GM12878 (cell line): ENCODE measurements at regions not wholly inside any gene's neighbourhood (a gene's known extent, or its start where the extent isn't known, plus 50 kb on each side); places are given as distances from the start of the nearest gene placed in this dataset.
A peak's percentile ranks its signal among the peaks of the same experiment; 100 is the strongest.

ENCODE experiments used
- ATAC-seq: fragments of 200-7000 bp; cut with Tn5 transposase; 3 replicates; pipeline ENCODE4 v1.9.1; 2020; ENCODE audit warnings: mild to moderate bottlenecking, moderate library complexity
- BruUV-seq: library from RNA; stranded (reverse); fragments of 400-500 nt; replicated peaks from 2 replicates; lab custom pipeline; 2021; lab: Mats Ljungman, UMichigan
- CTCF ChIA-PET: fragments of 300-600 bp; sonication (Branson Sonifier 250); formaldehyde crosslinking; extraction: SDS; loops from one replicate; lab custom pipeline; 2021; ENCODE audit warnings: inconsistent platforms; lab: Yijun Ruan, JAX
- POLR2A ChIA-PET: fragments of 350-600 bp; formaldehyde crosslinking; extraction: SDS; loops from one replicate; lab custom pipeline; 2021; ENCODE audit warnings: inconsistent platforms; lab: Charles Lee
- RAD21 ChIA-PET: fragments of 300-600 bp; sonication (Branson Sonifier 250); formaldehyde crosslinking; loops from one replicate; lab custom pipeline; 2023; ENCODE audit warnings: antibody characterized with exemption; ENCODE audit not compliant: unreplicated experiment; lab: Charles Lee
- SMC1A ChIA-PET: fragments of 300-600 bp; sonication (Branson Sonifier 250); formaldehyde crosslinking; loops from one replicate; lab custom pipeline; 2023; ENCODE audit not compliant: unreplicated experiment, uncharacterized antibody; lab: Charles Lee
- DNase-seq: peaks from one replicate; pipeline ENCODE4 v3.0.0-alpha.2; 2011; ENCODE audit warnings: low read depth, low spot score
- FAIRE-seq: peaks from 3 replicates; lab custom pipeline; 2011; peaks lifted over from hg19 to GRCh38; lab: Jason Lieb, UNC
- H2AFZ ChIP-seq: 2 replicates; pipeline ENCODE4 v1.6.0; 2011; ENCODE audit warnings: low read depth, low read length, control low read depth; ENCODE audit not compliant: control insufficient read depth
- H3K27ac ChIP-seq: 2 replicates; pipeline ENCODE4 v1.5.1; 2011; ENCODE audit warnings: control low read depth; ENCODE audit not compliant: control insufficient read depth, insufficient read depth
- H3K27me3 ChIP-seq, 2 experiments: replicated peaks in 1 of 2; 2 replicates each; pipeline versions ENCODE4 v1.6.0 to v1.6.1; 2011; ENCODE audit warnings: low read length in 1 of 2; ENCODE audit not compliant: control insufficient read depth in 2 of 2, insufficient read depth in 2 of 2
- H3K36me3 ChIP-seq, 2 experiments: 2 replicates each; pipeline ENCODE4 v1.5.1; 2011; ENCODE audit warnings: low read length in 1 of 2; ENCODE audit not compliant: control insufficient read depth in 2 of 2, insufficient read depth in 2 of 2
- H3K4me1 ChIP-seq: 2 replicates; pipeline ENCODE4 v1.6.1; 2011; ENCODE audit warnings: mild to moderate bottlenecking, low read length, moderate library complexity, mixed read lengths; ENCODE audit not compliant: control insufficient read depth, insufficient read depth
- H3K4me2 ChIP-seq: 2 replicates; pipeline ENCODE4 v1.6.0; 2011; ENCODE audit warnings: control low read depth; ENCODE audit not compliant: control insufficient read depth, insufficient read depth
- H3K4me3 ChIP-seq: fragments of 200-600 bp; sonication (generic); 2 replicates; pipeline ENCODE4 v1.5.1; 2016
- H3K79me2 ChIP-seq: 2 replicates; pipeline ENCODE4 v1.6.0; 2011; ENCODE audit warnings: low read length; ENCODE audit not compliant: control insufficient read depth, insufficient read depth
- H3K9ac ChIP-seq: 2 replicates; pipeline ENCODE4 v1.8.0; 2011; ENCODE audit warnings: low read length, control low read depth, mixed read lengths; ENCODE audit not compliant: control insufficient read depth, insufficient read depth
- H3K9me3 ChIP-seq: replicated peaks from 3 replicates; pipeline ENCODE4 v1.5.1; 2011; ENCODE audit warnings: mild to moderate bottlenecking, low read length; ENCODE audit not compliant: control insufficient read depth, insufficient read depth
- H4K20me1 ChIP-seq: 2 replicates; pipeline ENCODE4 v1.6.0; 2011; ENCODE audit not compliant: control insufficient read depth, insufficient read depth
- NR2C2 ChIP-seq: IDR thresholded peaks from 2 replicates; pipeline ENCODE4 v1.6.1; 2011; ENCODE audit warnings: borderline replicate concordance, low read depth; ENCODE audit not compliant: control insufficient read depth, insufficient read length
- RAD21 ChIP-seq: IDR thresholded peaks from 2 replicates; pipeline ENCODE4 v1.6.1; 2011; ENCODE audit warnings: mild to moderate bottlenecking, low read depth, low read length, moderate library complexity; ENCODE audit not compliant: insufficient read depth
- RUNX3 ChIP-seq: IDR thresholded peaks from 2 replicates; pipeline ENCODE4 v1.6.1; 2012; ENCODE audit warnings: low read length, inconsistent platforms
- SMC3 ChIP-seq: IDR thresholded peaks from 2 replicates; pipeline ENCODE4 v1.6.1; 2011; ENCODE audit warnings: low read length, improper control_type of control experiment, borderline replicate concordance
- TCF12 ChIP-seq: IDR thresholded peaks from 2 replicates; pipeline ENCODE4 v1.6.1; 2011; ENCODE audit warnings: low read depth, mild to moderate bottlenecking, low read length
- WGBS: methylation state at CpG from one replicate; pipeline ENCODE4 v1.1.6; 2016; ENCODE audit warnings: low lambda C conversion rate; ENCODE audit not compliant: insufficient replicate concordance, insufficient coverage; ENCODE audit errors: missing lambda C conversion rate; 5-methylcytosine and 5-hydroxymethylcytosine counted together
- in situ Hi-C: fragments of 300-500 bp; cut with MboI; formaldehyde crosslinking; loops from 9 replicates; pipeline ENCODE4 v1.14.3; 2018; ENCODE audit warnings: mixed read lengths
- intact Hi-C: fragments of 100-400 bp; cut with micrococcal nuclease; formaldehyde crosslinking; loops from one replicate; pipeline ENCODE4 v1.14.2; 2022; ENCODE audit not compliant: unreplicated experiment
- TF ChIP-seq, protein P1 (sequence below), 3 experiments: IDR thresholded peaks in 2 of 3; conservative IDR thresholded peaks in 1 of 3; 2 replicates each; pipeline ENCODE4 v1.5.1; 2011; ENCODE audit warnings: low read depth in 3 of 3, low read length in 3 of 3, mild to moderate bottlenecking in 3 of 3, control low read depth in 2 of 3, moderate library complexity in 2 of 3, inconsistent platforms in 1 of 3, mixed read lengths in 1 of 3; ENCODE audit not compliant: control insufficient read depth in 2 of 3, insufficient read depth in 1 of 3; ENCODE audit errors: extremely low read depth in 1 of 3

GRCh38 chr3:191137708-191138107 lies 61.3 kb upstream of the OSTN start:
- WGBS = 40% methylated on average over 1 of the region's 1 CpG
- intact Hi-C loops = loop anchor here (2.0 to 5.0 kb wide), 5 partner anchors 97 to 279 kb away; partner anchors contain the start of gene UTS2B
- RAD21 ChIA-PET = interaction anchor here (0.9 to 1.5 kb wide), 6 partner anchors 37 to 255 kb away, joined by 3 to 4 read pairs (median 3); no protein-coding TSS in a partner anchor
- DNase-seq (no peak), ATAC-seq (no peak), FAIRE-seq (peak; percentile 80)
- Histone ChIP-seq H3K27ac (no peak overlapping the region), H3K4me1 (peaks cover 24% of the 10 kb centered on the region), H3K27me3 (no peaks in the 10 kb centered on the region), H3K36me3 (no peaks in the 10 kb centered on the region), H4K20me1 (no peaks in the 10 kb centered on the region), H3K9me3 (no peaks in the 10 kb centered on the region; the same call in 1 of the 3 replicates), H3K4me2 (no peak overlapping the region), H2AFZ (no peak overlapping the region), H3K79me2 (no peaks in the 10 kb centered on the region), H3K9ac (no peak overlapping the region), H3K4me3 (no peak overlapping the region)
- in situ Hi-C loops = no loop called here
- SMC1A ChIA-PET = interaction anchor here (0.6 to 2.5 kb wide), 11 partner anchors 11 to 1306 kb away, joined by 3 to 6 read pairs (median 3); no protein-coding TSS in a partner anchor
- BruUV-seq = no TSS peak
- CTCF ChIA-PET = interaction anchor here (0.6 to 2.4 kb wide), 11 partner anchors 8 to 1307 kb away, joined by 3 to 8 read pairs (median 4); no protein-coding TSS in a partner anchor
- POLR2A ChIA-PET = no interaction called here
- TF ChIP-seq RUNX3 (peak; percentile 74), TCF12 (no peak)

- ChIA-PET CTCF (interaction anchor here (0.6 to 1.7 kb wide), 28 partner anchors 12 to 1307 kb away, joined by 3 to 6 read pairs (median 3); no protein-coding TSS in a partner anchor), RAD21 (interaction anchor here (0.7 to 1.9 kb wide), 7 partner anchors 99 to 1287 kb away, joined by 3 to 7 read pairs (median 4); no protein-coding TSS in a partner anchor), SMC1A (interaction anchor here (0.6 to 1.5 kb wide), 14 partner anchors 9 to 1308 kb away, joined by 3 to 8 read pairs (median 4); no protein-coding TSS in a partner anchor), POLR2A (no interaction called here)
- peak; percentile 70 for ATAC-seq
- peak; percentile 76 for TF ChIP-seq RAD21
- TF ChIP-seq, protein P1, sequence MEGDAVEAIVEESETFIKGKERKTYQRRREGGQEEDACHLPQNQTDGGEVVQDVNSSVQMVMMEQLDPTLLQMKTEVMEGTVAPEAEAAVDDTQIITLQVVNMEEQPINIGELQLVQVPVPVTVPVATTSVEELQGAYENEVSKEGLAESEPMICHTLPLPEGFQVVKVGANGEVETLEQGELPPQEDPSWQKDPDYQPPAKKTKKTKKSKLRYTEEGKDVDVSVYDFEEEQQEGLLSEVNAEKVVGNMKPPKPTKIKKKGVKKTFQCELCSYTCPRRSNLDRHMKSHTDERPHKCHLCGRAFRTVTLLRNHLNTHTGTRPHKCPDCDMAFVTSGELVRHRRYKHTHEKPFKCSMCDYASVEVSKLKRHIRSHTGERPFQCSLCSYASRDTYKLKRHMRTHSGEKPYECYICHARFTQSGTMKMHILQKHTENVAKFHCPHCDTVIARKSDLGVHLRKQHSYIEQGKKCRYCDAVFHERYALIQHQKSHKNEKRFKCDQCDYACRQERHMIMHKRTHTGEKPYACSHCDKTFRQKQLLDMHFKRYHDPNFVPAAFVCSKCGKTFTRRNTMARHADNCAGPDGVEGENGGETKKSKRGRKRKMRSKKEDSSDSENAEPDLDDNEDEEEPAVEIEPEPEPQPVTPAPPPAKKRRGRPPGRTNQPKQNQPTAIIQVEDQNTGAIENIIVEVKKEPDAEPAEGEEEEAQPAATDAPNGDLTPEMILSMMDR (IDR thresholded peaks at IDR 0.05 in 2 of 3, conservative IDR thresholded peaks at IDR 0.05 in 1 of 3; ENCODE audit: control insufficient read depth in 2 of 3, extremely low read depth in 1 of 3, insufficient read depth in 1 of 3, low read depth in 3 of 3, low read length in 3 of 3) = peak; percentile 43 to 51 (median 46); a peak in 4 of 6 replicates
- peak; percentile 53; the same call in 1 of the 2 replicates for TF ChIP-seq SMC3
- no peak for TF ChIP-seq NR2C2
- Histone ChIP-seq H3K4me3 (no peak overlapping the region), H3K9me3 (no peaks in the 10 kb centered on the region; the same call in 1 of the 3 replicates), H3K9ac (no peak overlapping the region), H3K36me3 (no peaks in the 10 kb centered on the region), H3K79me2 (no peaks in the 10 kb centered on the region), H3K27ac (no peak overlapping the region), H4K20me1 (no peaks in the 10 kb centered on the region), H2AFZ (no peak overlapping the region), H3K4me1 (peaks cover 24% of the 10 kb centered on the region), H3K4me2 (no peak overlapping the region), H3K27me3 (no peaks in the 10 kb centered on the region)
- in situ Hi-C loops = no loop called here
- intact Hi-C loops = loop anchor here (2.0 to 5.0 kb wide), 4 partner anchors 98 to 251 kb away; partner anchors contain the start of gene UTS2B
- FAIRE-seq = no peak
- BruUV-seq = no TSS peak
- no peak for DNase-seq
- WGBS = 49% methylated on average over 6 of the region's 6 CpGs
Observed at GRCh38 chr3:191136347-191136746, 62.7 kb upstream of the OSTN start.
